ENCODE measurements at regions not wholly inside any gene's neighbourhood (a gene's known extent, or its start where the extent isn't known, plus 50 kb on each side); places are given as distances from the start of the nearest gene placed in this dataset.

DNA sequence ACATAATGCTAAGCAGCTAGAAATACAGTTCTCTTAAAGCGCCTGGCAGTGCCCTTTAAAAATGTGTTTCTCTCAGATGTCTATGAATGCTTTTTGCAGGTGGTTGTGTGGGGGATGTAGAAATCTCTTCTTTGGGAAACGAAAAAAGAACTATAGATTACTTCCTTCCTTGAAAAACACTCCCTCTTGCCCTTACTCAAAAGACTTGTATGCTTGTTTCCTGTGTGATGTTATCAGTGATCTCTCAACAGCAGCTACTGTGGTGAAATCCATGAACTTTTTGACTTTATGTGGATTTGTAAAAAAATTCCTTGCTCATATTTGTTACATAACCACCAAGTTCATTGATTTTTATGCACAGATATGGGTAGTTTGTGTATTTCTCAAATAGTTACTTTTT lies 916.5 kb downstream of the QKI start:
- no peak for TF ChIP-seq POLR2A (IDR thresholded peaks at IDR 0.05)
- TF ChIP-seq, protein P1, sequence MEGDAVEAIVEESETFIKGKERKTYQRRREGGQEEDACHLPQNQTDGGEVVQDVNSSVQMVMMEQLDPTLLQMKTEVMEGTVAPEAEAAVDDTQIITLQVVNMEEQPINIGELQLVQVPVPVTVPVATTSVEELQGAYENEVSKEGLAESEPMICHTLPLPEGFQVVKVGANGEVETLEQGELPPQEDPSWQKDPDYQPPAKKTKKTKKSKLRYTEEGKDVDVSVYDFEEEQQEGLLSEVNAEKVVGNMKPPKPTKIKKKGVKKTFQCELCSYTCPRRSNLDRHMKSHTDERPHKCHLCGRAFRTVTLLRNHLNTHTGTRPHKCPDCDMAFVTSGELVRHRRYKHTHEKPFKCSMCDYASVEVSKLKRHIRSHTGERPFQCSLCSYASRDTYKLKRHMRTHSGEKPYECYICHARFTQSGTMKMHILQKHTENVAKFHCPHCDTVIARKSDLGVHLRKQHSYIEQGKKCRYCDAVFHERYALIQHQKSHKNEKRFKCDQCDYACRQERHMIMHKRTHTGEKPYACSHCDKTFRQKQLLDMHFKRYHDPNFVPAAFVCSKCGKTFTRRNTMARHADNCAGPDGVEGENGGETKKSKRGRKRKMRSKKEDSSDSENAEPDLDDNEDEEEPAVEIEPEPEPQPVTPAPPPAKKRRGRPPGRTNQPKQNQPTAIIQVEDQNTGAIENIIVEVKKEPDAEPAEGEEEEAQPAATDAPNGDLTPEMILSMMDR (IDR thresholded peaks at IDR 0.05 in 4 of 5, conservative IDR thresholded peaks at IDR 0.05 in 1 of 5) = no peak

Data from gastrocnemius medialis (tissue), 4 donors.